PFSK-1 (cell line): ENCODE measurements at regions not wholly inside any gene's neighbourhood (a gene's known extent, or its start where the extent isn't known, plus 50 kb on each side); places are given as distances from the start of the nearest gene placed in this dataset.

ENCODE experiments used
- FOXP2 ChIP-seq: optimal IDR thresholded peaks from 2 replicates; pipeline ENCODE3; 2011; ENCODE audit warnings: borderline replicate concordance, control low read depth, inconsistent platforms; ENCODE audit not compliant: insufficient read depth; ENCODE audit errors: extremely low read length, extremely low read depth
- POLR2AphosphoS5 ChIP-seq: IDR thresholded peaks from 2 replicates; pipeline ENCODE4 v1.6.1; 2012; ENCODE audit warnings: low read depth, mild to moderate bottlenecking, control low read depth, low read length, moderate library complexity
- REST ChIP-seq, 2 experiments: IDR thresholded peaks; 2 replicates each; pipeline versions ENCODE4 v1.6.1 to v1.8.0; 2011 to 2012; ENCODE audit warnings: low read depth in 2 of 2, low read length in 2 of 2, control low read depth in 1 of 2, inconsistent platforms in 1 of 2, mild to moderate bottlenecking in 1 of 2, moderate library complexity in 1 of 2; ENCODE audit not compliant: insufficient read depth in 1 of 2
- SIN3A ChIP-seq: IDR thresholded peaks from 2 replicates; pipeline ENCODE4 v1.6.1; 2012; ENCODE audit warnings: mild to moderate bottlenecking, low read length, moderate library complexity, borderline replicate concordance; ENCODE audit not compliant: insufficient read depth
- TAF1 ChIP-seq: IDR thresholded peaks from 2 replicates; pipeline ENCODE4 v1.6.1; 2012; ENCODE audit warnings: low read length, control low read depth, borderline replicate concordance; ENCODE audit not compliant: insufficient read depth

DNA sequence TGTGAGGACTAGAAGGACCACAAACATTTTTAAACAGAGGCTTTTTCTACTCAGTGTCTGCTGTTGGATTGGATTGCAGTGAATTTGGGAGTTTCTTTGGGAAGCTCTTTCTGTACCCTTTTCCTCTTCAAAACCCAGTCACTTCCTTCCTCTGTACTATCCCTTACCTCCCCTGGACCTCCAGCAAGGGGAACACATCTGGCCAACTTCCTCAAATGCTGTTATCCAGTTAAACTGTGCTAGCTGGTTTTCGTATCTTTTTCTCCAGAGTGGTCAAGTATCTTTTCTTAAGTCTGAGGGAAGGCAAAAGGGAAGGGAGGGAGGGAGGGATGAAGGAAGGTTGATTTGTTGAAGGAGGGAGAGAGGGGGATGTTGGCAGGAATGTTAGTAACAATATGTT is 99.2 kb upstream of the TNR start:
- TF ChIP-seq POLR2AphosphoS5 (no peak), SIN3A (no peak), TAF1 (no peak), FOXP2 (no peak), REST (IDR thresholded peaks at IDR 0.05; ENCODE audit: insufficient read depth in 1 of 2, low read depth in 2 of 2, low read length in 2 of 2) (no peak)

GRCh38 chr1:175841738-175842187 is 98.4 kb upstream of the TNR start:
- TF ChIP-seq FOXP2 = no peak
- TF ChIP-seq REST (IDR thresholded peaks at IDR 0.05; ENCODE audit: insufficient read depth in 1 of 2, low read depth in 2 of 2, low read length in 2 of 2) = no peak
- no peak for TF ChIP-seq POLR2AphosphoS5
- TF ChIP-seq TAF1 = no peak
- no peak for TF ChIP-seq SIN3A

DNA sequence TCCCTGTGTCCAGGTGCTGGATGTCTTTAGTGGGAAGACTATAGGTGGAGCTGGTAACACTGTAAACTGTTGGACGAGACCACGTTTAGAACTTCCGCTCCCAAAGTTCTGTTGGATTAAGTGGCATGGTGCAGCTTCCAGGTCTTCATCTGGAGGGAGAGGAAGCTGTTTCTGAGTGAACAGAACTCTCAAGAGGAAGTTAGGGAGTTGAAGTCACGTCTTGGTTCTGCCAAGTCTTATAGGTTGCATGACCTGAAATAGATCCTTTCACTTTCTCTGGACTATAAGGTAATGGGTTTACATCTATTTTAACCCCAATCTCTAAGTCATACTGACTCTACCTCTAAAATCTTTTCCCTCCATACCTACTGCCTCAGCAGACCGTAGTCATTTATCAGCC is 97.4 kb upstream of the TNR start:
- TF ChIP-seq REST (IDR thresholded peaks at IDR 0.05; ENCODE audit: insufficient read depth in 1 of 2, low read depth in 2 of 2, low read length in 2 of 2) (no peak), POLR2AphosphoS5 (no peak), TAF1 (no peak), FOXP2 (no peak), SIN3A (no peak)

DNA sequence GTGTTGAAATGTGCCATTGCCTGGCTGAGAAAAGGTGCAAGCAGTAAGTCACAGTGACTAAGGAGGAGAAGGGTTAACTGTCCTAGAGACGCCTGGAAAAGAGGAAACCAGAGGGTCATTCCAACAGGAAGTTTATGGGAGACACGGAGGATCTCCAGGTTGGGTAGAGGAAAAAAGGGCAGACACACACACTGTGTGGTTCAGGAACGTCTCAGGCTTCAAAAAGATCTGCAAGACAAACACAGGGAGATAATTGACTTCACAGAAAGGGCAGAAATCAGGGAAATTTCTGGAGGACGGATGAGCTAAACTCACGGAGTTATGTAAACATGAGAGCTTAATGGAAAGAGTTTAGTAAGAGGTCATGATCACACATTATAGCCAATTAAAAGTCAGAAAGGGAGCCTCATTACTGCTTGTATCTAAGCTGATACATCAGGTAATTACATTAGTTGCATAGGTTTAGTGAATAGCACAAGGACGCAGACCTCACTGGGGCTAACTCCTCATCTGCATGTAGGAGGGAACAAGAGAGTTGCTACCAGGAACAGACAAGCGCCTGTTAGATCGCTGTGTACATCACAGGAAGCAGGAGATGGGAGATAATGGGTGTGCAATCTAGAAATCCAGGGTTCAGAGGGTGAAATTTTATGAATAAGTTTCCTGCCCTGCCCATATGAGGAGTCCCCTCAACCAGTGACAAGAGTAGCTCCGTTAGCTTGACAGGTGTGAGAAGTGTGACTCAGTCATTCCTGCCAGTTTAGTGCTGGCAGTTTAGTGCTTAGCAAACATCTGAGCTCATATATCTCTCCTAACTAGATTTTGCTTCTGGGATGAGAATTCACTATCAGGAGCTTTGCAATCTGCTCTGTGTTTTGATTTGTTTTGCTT is 96.6 kb upstream of the TNR start:
- no peak for TF ChIP-seq TAF1
- TF ChIP-seq REST (IDR thresholded peaks at IDR 0.05; ENCODE audit: insufficient read depth in 1 of 2, low read depth in 2 of 2, low read length in 2 of 2) = peak in 1 of 2 experiments; percentile 35; a peak in 1 of 4 replicates
- TF ChIP-seq POLR2AphosphoS5 = 0 out of 2 replicates have a peak, but pooled peaks have one; percentile 26
- peak; percentile 13; the same call in 1 of the 2 replicates for TF ChIP-seq SIN3A
- TF ChIP-seq FOXP2 = peak; percentile 37
